ENCODE measurements at regions not wholly inside any gene's neighbourhood (a gene's known extent, or its start where the extent isn't known, plus 50 kb on each side); places are given as distances from the start of the nearest gene placed in this dataset.

DNA sequence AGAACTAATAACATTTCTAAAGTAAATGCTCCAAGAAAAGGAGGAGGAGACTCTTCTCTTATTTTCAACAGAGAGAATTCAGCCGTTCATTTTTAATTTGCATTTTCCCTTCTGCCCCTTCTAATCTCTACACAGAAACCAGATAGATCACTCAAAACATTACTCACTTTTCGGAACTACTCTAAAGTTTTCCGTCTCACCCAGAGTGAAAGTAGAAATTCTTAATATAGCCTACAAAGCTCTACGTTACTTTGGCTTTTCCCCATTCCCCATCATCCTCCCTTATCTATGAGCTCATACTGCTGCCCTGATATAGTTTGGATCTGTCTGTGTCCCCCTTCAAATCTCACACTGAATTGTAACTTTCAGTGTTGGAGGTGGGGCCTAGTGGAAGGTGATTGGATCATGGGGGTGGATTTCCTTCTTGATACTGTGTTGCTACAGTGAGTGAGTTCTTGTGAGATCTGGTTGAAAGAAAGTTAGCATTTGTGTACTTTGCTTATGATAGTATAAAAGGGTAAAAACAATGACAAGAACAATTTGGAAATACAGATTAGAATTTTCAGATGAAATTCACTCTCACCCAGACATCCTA, 188.2 kb downstream of the AMY1C start:
- TF ChIP-seq POLR2AphosphoS5 (IDR thresholded peaks at IDR 0.05; ENCODE audit: low read depth, low read length) = no peak
- no peak for TF ChIP-seq POLR2A (IDR thresholded peaks at IDR 0.05; ENCODE audit: low read depth, low read length)
